Stomach (tissue), 8 donors: ENCODE measurements at regions not wholly inside any gene's neighbourhood (a gene's known extent, or its start where the extent isn't known, plus 50 kb on each side); places are given as distances from the start of the nearest gene placed in this dataset.

ENCODE experiments used
- DNase-seq, 2 donors: peaks; one replicate each; pipeline versions ENCODE4 v3.0.0 to v3.0.0-alpha.2; 2013 to 2019
- H3K27ac ChIP-seq, 5 donors: fragments of 200-600 bp in 4 of 5; sonication (generic) in 4 of 5; one replicate each; pipeline ENCODE4 v1.5.1; 2013 to 2019; ENCODE audit warnings: mild to moderate bottlenecking in 1 of 5, moderate library complexity in 1 of 5
- H3K27me3 ChIP-seq, 3 donors: fragments of 200-600 bp; sonication (generic); one replicate each; pipeline ENCODE4 v1.5.1; 2017 to 2019; ENCODE audit warnings: mixed run types in 1 of 3
- H3K36me3 ChIP-seq, 4 donors: fragments of 200-600 bp; sonication (generic); 1 replicate in 3 of 4; 2 replicates in 1 of 4; pipeline ENCODE4 v1.5.1; 2016 to 2019
- H3K4me1 ChIP-seq, 4 donors: fragments of 200-600 bp; sonication (generic); one replicate each; pipeline ENCODE4 v1.5.1; 2016 to 2019
- H3K4me3 ChIP-seq, 4 donors: fragments of 200-600 bp; sonication (generic) in 3 of 4; one replicate each; pipeline ENCODE4 v1.5.1; 2016 to 2019; ENCODE audit warnings: mild to moderate bottlenecking in 1 of 4
- H3K9me3 ChIP-seq, 4 donors: fragments of 200-600 bp; sonication (generic); one replicate each; pipeline ENCODE4 v1.5.1; 2016 to 2019
- EP300 ChIP-seq: sonication (generic); formaldehyde crosslinking; IDR thresholded peaks from one replicate; pipeline ENCODE4 v1.6.1; 2017; ENCODE audit warnings: antibody characterized with exemption
- POLR2A ChIP-seq, 4 donors: fragments of 450-650 bp; IDR thresholded peaks; one replicate each; pipeline ENCODE4 v1.6.1; 2016; ENCODE audit warnings: antibody characterized with exemption in 4 of 4, control low read depth in 2 of 4, mild to moderate bottlenecking in 1 of 4, moderate library complexity in 1 of 4
- POLR2AphosphoS5 ChIP-seq, 3 donors: sonication (generic); formaldehyde crosslinking; IDR thresholded peaks; one replicate each; pipeline ENCODE4 v1.6.1; 2016; ENCODE audit warnings: antibody characterized with exemption in 3 of 3
- WGBS, 5 donors: extraction: QIAGEN DNeasy Blood & Tissue Kit in 3 of 5; methylation state at CpG; one replicate each; pipeline versions ENCODE4 v1.1.5 to v1.1.7; 2013 to 2018; 5-methylcytosine and 5-hydroxymethylcytosine counted together
- intact Hi-C: fragments of 100-400 bp; cut with DNase I; formaldehyde crosslinking; loops from one replicate; pipeline ENCODE4 v1.15.1; 2023; ENCODE audit warnings: low total_unique reads
- TF ChIP-seq, protein P1 (sequence below), 7 experiments: fragments of 450-650 bp in 4 of 7; fragments of 200-600 bp in 3 of 7; sonication (generic) in 3 of 7; IDR thresholded peaks; one replicate each; pipeline ENCODE4 v1.5.1; 2016 to 2019; ENCODE audit warnings: antibody characterized with exemption in 7 of 7, control low read depth in 2 of 7, mild to moderate bottlenecking in 1 of 7
- donor health status: healthy with polysubstance abuse.
- donor health status: Bipolar disorder and iron deficiency.
- donor health status: healthy.

DNA sequence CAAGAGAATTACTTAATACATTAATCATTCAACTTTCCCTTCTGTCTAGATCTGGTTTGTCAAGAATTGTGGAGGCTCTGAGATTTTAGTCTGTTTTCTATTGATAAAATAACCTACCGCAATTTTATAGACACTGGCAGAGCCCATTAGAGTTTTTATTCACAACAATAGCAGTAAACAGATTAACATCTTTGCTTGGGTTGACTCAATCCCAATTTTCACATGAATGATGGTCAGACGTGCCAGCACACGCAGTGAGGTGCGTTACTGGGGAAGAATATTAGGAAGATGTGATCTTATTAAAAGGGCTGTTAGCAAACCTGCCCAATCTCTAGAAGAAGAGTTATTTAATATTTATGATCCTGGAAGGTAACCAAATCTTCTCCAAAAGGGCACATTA, 736.6 kb downstream of the MRPL39 start:
- Histone ChIP-seq H3K27ac (no peak overlapping the region), H3K9me3 (no peaks in the 10 kb centered on the region), H3K27me3 (no peaks in the 10 kb centered on the region), H3K36me3 (no peaks in the 10 kb centered on the region), H3K4me3 (no peak overlapping the region), H3K4me1 (no peaks in the 10 kb centered on the region)
- TF ChIP-seq EP300 (no peak), POLR2AphosphoS5 (IDR thresholded peaks at IDR 0.05) (no peak), POLR2A (IDR thresholded peaks at IDR 0.05) (no peak)
- TF ChIP-seq, protein P1, sequence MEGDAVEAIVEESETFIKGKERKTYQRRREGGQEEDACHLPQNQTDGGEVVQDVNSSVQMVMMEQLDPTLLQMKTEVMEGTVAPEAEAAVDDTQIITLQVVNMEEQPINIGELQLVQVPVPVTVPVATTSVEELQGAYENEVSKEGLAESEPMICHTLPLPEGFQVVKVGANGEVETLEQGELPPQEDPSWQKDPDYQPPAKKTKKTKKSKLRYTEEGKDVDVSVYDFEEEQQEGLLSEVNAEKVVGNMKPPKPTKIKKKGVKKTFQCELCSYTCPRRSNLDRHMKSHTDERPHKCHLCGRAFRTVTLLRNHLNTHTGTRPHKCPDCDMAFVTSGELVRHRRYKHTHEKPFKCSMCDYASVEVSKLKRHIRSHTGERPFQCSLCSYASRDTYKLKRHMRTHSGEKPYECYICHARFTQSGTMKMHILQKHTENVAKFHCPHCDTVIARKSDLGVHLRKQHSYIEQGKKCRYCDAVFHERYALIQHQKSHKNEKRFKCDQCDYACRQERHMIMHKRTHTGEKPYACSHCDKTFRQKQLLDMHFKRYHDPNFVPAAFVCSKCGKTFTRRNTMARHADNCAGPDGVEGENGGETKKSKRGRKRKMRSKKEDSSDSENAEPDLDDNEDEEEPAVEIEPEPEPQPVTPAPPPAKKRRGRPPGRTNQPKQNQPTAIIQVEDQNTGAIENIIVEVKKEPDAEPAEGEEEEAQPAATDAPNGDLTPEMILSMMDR (IDR thresholded peaks at IDR 0.05), result no peak
- DNase-seq, result no peak
- 79 to 88% (median 86%) methylated on average over 4 of the region's 4 CpGs for WGBS, 5 donors
- intact Hi-C loops, result no loop called here

DNA sequence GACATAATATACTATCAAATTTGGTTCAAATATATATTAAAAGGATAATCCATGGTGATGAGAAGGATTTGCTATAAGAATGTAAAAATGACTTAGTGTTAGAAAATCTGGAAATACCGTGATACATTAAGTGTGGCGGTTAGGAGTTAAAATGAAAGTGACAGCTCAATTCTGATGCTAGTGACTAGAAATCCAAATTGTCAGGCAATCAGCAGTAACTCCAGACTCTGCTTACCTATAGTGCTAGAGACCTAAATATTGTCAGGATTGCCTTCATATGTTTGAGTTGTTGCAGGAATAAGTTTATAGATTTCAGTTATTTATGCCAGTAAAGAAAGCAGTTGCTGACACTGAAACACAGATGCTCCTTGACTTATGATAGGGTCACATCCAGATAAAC, 737.4 kb downstream of the MRPL39 start:
- intact Hi-C loops, result no loop called here

DNA sequence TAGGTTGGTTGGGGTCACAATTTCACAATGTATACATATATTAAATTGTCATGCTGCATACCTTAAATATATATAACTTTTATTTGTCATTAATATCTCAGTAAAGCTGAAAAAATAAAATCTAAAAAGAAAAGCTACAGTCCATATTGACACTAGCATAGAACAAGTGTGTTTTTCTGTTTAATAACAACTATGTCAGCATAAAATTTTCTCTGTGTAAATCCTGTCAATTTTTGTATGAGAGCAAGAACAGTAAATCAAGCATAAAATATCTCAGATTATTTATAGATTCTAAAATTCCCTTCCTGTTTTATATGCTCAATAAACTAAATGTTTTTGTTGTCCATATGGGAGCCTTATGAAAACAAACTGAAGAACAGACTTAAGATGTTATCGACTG, 739.2 kb downstream of the MRPL39 start:
- TF ChIP-seq, protein P1 (IDR thresholded peaks at IDR 0.05), result no peak
- no peak for TF ChIP-seq EP300
- no peak for TF ChIP-seq POLR2A (IDR thresholded peaks at IDR 0.05)
- TF ChIP-seq POLR2AphosphoS5 (IDR thresholded peaks at IDR 0.05), result no peak
- intact Hi-C loops, result no loop called here
- H3K27ac ChIP-seq, result no peak overlapping the region
- no peak for DNase-seq
- no peaks in the 10 kb centered on the region for H3K4me1 ChIP-seq
- 71 to 91% (median 76%) methylated on average over 1 of the region's 1 CpG for WGBS, 5 donors
- H3K36me3 ChIP-seq, result no peaks in the 10 kb centered on the region
- H3K4me3 ChIP-seq, result no peak overlapping the region
- no peaks in the 10 kb centered on the region for H3K9me3 ChIP-seq
- no peaks in the 10 kb centered on the region for H3K27me3 ChIP-seq

More for the DNA sequence above, 737.4 kb downstream of the MRPL39 start:
- 88 to 97% (median 90%) methylated on average over 2 of the region's 2 CpGs for WGBS, 5 donors
- H3K9me3 ChIP-seq, result no peaks in the 10 kb centered on the region
- TF ChIP-seq, protein P1 (IDR thresholded peaks at IDR 0.05), result no peak
- TF ChIP-seq POLR2AphosphoS5 (IDR thresholded peaks at IDR 0.05) (no peak), POLR2A (IDR thresholded peaks at IDR 0.05) (no peak), EP300 (no peak)
- H3K36me3 ChIP-seq, result no peaks in the 10 kb centered on the region
- no peak for DNase-seq
- H3K4me1 ChIP-seq, result no peaks in the 10 kb centered on the region
- H3K27ac ChIP-seq, result no peak overlapping the region
- no peaks in the 10 kb centered on the region for H3K27me3 ChIP-seq
- H3K4me3 ChIP-seq, result no peak overlapping the region

DNA sequence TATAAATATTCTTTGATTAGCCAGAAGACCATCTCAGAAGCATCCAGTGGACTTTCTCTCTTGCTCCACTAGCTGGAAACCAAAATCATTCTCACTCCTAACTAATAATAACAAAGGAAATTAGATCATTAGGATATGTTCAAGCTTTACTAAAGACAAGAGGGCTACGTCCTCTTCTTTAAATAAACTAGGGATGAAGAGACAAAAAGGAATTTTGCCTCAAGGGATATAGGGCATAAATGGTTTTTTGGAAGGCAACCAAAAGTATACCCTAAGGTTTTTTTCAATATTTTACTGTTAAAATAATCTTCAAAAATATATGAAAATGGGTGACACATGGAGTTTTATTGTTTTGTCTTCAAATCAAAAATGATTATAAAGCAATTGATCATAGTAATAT, 745.8 kb downstream of the MRPL39 start:
- Histone ChIP-seq H3K27me3 (no peaks in the 10 kb centered on the region), H3K36me3 (no peaks in the 10 kb centered on the region), H3K4me3 (no peak overlapping the region), H3K27ac (no peak overlapping the region), H3K9me3 (no peaks in the 10 kb centered on the region), H3K4me1 (no peaks in the 10 kb centered on the region)
- 41 to 72% (median 55%) methylated on average over 1 of the region's 1 CpG for WGBS, 5 donors
- TF ChIP-seq EP300 (no peak), POLR2AphosphoS5 (IDR thresholded peaks at IDR 0.05) (no peak), POLR2A (IDR thresholded peaks at IDR 0.05) (no peak)
- TF ChIP-seq, protein P1 (IDR thresholded peaks at IDR 0.05), result no peak
- intact Hi-C loops, result no loop called here
- DNase-seq, result no peak
